HG02885 (cell line): ENCODE measurements at regions not wholly inside any gene's neighbourhood (a gene's known extent, or its start where the extent isn't known, plus 50 kb on each side); places are given as distances from the start of the nearest gene placed in this dataset.

Experiments
- ATAC-seq: cut with Tn5 transposase; IDR thresholded peaks from one replicate; pipeline ENCODE4 v1.9.1; 2021; ENCODE audit warnings: mild to moderate bottlenecking; ENCODE audit not compliant: unreplicated experiment, poor library complexity

DNA sequence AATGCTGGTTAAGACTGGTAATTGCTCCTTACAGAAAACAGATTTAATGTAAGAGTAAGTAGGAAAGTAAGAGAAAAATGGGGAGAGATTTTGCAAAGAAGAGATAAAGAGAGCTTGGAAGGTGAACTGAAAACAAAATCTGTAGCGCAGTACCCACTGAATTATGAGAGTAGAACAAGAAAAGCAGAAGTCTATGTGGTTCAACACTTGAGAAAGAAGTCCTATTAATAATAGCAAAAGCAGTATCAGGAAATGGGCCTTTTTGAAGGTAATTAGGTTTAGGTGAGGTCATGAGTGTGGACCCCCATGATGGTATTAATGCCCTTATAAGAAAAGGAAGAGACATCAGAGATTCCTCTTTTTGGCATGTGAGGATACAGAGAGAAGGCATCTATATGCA lies 460.6 kb downstream of the CETN3 start:
- peak; percentile 67 for ATAC-seq

DNA sequence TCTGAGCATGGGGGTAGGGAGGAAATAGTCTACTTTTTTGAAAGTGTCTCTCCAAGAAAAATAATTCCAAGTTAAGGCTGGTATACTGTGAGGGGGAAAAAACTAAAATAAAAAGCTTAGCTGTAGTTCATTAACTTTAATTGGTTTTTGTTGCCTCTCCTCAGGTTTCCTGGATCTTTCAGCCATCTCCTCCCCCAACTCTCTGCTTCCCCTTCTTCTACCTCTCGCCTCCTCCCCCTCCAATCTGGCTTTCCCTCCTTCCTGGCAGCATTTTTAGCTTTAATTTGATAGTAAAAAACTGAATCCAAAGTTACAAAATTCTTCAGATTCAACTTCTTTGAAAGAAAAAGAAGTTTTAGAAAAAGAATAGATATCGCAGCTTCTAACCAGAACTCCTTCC lies 462.6 kb downstream of the CETN3 start:
- no peak for ATAC-seq

DNA sequence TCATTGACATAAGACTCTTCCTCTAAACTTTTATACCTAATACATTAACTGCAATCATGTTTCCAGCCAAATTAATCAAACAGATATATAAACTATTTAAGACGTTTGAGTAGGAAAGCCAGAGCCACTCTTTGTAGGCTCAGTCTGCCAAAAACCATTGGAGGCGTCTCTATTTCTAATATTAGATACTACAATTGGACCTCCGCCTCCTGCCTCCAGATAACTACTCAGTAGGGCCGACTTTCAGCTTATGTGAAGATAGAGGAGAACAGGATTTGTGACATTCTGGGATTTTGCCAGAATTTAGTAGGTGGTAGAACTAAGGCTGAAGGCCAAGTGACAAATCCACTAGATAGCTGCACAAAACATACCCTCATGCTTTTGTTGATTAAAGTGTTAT lies 463.0 kb downstream of the CETN3 start:
- no peak for ATAC-seq

DNA sequence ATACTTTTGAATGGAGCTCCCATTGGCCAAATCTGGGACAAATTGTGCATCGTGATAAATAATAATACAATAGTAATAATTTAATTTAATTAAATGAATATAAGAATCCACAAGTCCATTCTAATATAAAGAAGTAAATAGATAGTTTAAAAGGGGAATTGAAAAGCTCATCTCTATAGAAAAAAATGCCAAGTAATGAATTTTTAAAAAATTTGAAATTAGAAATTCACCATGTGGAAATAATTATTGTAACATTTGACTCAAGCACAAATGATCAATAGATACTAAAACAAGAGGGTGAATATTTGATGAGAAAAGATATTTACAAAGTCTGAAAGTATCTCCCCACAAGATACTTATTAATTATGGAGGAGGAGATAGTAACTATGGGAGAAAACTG lies 467.4 kb downstream of the CETN3 start:
- ATAC-seq = no peak

DNA sequence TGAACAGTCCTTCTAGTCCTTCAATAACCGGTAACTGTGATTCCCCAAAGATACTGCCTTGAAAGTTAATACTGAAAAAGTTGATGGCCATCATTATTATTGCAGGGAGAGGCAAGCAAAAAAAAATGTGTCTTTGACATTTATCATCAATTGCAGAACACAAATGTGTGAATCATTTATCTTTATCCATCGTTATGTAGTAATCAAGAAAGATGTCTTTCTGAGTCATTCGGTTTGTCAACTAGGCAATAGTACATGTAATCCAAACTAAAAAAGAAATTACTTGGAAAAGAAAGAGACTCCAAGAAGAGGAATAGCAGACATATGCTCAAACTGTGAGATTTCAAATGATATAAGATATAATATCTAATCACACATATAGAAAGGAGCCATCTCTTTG lies 473.0 kb downstream of the CETN3 start:
- ATAC-seq = no peak

DNA sequence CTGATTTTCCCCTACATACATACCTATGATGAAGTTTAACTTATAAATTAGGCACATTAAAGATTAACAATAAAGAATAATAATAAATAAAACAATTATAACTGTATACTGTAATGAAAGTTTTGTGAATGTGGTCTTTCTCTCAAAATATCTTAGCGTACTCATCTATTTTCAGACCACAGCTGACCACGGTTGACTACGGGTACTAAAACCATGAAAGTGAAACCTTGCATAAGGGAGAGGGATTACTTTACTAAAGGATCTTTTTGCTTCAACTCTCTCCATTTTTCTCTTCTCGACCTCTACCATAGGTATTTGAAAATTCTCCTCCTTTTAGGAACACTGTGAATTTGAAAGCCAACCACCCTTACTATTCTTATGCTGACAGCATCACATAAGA lies 475.5 kb downstream of the CETN3 start:
- peak; percentile 40 for ATAC-seq

DNA sequence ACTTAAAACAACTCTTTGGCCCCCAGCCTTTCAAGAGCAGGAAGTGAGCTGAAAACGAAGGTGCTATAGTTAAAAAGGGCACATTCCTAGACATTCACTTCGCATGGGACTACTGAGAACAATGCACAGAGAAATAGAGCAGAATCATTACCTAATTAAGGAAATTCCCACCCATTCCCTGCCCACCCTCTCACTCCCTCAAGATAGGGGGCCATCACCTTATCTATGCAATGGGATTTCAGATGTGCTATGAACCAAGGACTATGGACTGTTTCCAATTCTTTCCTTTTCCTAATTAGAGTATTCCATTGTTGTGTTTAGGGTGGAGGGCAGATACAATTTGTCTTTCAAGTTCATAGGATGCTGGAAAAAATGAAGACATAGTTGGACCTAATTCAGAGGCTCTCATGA lies 476.8 kb downstream of the CETN3 start:
- ATAC-seq = no peak

DNA sequence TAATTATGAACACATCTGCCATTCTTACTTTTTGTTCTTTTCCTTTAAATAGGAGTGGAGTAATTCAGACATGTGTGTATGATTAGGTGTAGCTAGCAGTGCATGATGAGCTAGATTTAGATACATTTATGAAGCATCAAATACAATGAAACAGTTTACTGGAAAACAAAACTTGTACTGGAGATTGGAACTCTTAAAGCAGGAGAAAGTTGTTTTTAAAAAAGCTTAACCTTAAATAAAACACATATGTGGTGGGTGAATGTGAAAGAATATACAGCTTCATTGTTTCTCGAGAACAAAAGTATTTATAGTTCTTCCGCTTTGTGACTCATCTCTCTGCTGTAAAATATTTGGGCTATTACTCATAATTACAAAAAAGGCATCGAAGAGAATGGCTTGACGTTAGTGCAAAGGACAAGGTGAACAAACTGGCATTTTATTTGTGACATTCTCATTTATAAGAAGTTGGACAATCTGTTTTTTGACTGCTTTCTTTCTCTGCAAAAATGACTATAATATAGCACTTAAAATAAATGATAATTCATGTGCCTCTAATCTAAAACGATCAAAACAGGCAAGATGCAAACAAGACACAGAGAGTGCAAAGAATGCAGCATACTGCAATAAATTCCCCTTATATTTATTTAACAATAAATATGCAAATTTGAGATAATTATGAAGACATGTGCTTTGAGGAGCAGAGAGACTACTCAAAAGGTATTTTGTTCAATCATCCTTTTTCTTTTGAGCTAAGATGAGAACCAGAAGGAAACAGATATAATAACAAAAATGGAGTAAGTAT lies 478.8 kb downstream of the CETN3 start:
- ATAC-seq = peak; percentile 69

DNA sequence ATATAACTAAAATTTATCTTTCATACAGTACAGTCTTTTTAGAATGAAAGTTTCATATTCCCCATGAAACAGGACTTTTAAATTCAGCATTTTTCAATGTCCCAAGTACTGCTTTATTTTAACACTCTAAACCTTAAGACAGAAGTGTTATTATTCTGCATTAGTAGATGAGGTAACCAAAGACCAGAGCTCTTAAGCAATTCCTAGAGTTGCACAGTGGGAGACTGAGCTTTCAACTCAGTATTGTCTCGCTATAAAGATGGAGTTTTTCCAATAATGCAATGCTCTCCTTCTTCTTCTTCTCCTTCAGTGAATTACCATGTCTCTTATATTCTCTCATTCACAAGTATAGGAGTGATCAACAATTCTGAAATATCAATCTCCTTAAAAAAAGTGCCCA lies 479.7 kb downstream of the CETN3 start:
- no peak for ATAC-seq

DNA sequence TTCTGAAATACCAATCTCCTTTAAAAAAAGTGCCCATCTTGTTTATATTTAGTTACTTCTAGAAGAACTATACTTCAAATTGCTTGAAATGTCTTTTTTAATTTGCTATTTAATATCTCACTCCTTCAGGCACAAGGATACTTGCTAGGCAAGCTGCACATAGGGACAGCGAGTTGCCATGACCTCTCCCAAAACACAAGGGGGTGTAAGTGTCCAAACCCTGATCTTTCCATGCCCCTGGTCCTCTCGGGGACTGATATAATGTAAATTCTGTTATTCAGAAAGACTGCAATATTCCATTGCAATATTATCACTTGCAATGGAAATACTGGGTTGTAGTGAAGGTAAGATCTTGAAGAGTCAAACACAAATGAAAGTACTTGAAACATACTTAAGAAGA lies 480.4 kb downstream of the CETN3 start:
- ATAC-seq = no peak

DNA sequence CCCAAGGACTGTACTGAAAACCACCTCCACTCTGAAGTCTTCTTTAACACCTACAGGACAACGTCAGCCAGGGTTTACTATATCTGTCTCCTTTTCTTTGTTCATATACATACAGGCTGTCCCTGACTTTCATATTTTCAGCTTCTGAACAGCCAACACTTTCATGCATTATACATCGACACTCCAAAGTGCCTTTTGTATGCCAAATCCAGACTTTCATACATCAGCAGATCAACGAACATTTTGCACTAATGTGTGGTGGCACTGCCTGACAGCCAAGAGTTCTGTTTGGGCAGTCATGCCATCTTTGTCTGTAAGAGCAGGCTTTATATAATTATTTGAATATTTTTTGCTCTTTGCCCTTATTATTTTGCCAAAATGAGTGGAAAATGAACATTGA lies 487.4 kb downstream of the CETN3 start:
- ATAC-seq = no peak

DNA sequence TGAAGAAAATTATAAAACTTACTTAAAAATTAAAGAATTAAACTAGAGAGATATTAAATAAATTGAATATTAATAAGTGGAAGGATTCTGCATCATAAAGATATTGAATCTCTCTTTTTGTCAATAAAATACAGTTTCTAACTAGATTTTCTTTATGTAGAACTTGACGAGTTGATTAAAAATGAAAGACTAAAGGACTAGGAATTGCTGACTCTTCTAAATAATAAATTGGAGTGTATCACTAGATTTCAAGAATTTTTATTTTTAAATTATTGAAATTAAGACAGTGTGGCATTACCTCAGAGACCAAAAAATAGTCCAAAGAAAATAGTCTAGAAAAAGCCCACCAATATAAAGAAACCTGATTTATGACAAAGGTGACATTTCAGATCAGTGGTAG lies 492.4 kb downstream of the CETN3 start:
- ATAC-seq = no peak

DNA sequence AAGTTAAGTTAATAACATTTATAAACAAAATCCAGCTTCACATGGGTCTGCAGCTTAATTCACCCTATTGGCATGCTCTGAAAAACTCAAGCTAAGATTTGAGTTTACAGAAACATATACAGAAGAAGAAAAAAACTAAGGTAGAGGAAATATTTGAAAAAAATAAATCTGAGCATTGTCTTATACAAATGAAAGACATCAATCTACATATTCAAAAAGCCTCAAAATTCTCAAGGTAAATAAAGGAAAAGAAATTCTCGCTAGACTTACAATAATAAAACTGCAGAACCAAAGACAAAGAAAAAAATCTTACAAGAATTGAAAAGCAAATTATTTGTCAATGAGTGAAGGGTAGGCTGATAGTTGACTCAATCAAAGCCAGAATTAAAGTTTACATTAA lies 493.4 kb downstream of the CETN3 start:
- no peak for ATAC-seq

DNA sequence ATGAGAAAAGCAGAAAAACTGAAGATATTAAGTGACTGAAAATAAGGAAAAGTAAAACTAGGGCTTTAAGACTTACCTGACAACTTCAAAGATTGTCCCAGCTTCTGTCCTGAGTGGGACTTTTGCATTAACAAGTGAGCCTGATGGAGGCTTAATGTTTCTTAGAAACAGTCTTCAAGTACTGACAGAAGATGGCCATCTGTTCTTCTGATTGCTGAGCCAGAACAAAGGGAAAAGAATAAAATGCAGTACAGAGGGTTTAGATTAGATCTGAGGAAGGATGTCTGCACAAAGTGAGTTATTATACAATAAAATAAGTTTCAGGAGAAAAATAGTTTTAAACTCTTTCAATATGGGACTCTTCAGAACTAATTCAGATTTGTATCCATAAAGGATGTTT lies 500.7 kb downstream of the CETN3 start:
- ATAC-seq = no peak

DNA sequence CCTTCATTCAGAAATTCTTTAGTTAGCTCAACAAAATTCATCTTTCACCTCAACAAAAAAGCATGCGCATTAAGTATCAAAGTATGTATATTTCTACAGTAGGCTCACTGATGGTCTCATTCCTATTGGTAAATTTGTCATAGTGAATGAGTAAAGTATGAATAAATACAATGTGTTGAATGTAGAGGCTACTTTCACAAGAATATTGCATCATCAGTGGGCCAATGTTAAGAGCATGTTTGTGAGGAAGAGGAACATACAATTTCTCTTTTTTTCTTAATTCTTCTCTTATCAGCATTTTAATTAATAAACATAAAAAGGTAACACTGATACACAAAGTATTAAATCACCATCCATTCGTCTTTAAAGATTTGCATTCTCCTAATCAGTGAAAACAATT lies 505.1 kb downstream of the CETN3 start:
- no peak for ATAC-seq

DNA sequence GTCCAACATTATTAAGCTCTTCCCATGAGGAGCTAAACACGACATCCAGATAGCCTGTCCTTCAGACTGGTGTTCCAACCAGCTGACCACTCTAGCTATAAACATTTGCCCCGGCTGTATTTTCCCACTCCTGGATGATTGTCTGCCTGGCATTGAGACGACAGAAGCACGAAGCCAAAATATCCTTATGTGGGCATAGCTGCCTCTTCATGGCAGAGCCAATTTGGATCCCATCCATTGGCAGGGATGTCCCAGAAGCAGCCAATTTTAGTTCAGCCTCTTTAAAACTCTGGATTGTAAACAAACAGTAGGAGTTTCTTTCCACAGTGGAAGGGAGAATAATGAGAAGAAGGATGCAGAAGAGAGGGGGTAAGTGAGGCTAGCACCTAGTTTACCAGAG lies 507.6 kb downstream of the CETN3 start:
- ATAC-seq = no peak

DNA sequence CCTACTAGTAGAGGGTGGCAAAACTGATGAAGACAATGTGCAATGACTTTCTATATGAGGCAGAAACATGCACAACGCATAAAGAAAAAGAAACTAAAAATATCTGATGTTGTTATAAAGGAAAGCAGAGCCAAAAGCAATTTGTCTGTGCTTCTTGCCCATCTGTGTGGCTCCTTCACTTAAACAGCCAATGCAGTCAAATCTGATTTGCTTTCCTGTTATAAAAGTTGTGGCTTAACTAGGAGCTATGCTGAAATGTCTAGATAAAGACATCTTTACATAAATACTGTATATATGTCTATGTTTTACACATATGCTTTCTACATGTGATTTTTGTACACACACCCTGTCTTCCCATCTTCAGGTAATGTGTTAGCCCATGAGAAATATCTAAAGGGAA lies 508.2 kb downstream of the CETN3 start:
- ATAC-seq = no peak

DNA sequence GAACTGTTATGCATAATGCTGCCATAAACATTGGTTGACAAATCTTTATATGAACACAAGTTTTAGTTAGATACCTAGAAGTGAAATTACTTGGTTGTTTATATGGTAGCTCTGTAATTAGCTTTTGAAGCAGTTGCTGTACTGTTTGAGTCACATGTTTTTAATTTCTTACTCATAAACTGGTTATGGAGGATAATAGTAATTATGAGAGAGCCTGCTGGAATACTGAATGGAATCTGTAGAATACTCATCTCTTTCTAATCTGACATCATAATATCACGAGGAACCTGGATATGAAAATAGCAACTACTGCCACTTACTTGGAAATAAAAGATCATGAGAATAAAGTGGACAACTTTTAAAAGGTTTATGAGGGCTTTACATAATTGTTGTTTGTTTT lies 509.2 kb downstream of the CETN3 start:
- ATAC-seq = no peak

DNA sequence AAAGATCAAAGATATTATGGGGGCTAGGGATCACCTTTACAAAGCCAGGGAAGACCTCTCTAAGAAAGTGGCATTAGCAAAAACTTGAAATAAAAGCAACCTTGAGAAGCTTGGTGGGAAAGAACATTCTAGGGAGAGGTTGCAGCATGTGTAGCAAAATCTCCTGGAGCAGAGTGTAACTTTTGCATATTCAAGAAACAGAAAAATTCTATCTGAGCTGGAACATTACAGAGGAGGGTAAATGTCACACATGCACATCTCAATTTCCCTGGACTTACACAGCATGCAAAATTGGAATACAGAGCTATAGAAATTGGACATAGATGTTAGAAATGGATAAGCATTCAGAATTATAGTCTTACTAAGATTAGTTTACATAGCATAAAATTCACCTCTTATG lies 510.0 kb downstream of the CETN3 start:
- ATAC-seq = no peak

DNA sequence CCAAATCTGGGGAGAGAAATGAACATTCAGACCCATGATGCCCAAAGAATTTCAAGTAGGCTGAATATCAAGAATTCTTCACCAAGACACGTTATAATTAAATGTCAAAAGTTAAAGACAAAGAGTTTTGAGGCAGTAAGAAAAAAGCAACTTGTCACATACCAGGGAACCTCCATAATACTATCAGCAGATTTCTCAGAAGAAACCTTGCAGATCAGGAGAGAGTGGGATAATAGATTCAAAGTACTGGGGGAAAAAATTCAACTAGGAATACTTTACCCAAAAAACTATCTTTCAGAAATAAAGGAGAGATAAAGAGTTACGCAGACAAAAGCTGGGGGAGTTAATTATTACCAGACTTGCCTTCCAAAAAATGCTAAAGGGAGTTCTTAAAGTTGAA lies 516.0 kb downstream of the CETN3 start:
- ATAC-seq = no peak

DNA sequence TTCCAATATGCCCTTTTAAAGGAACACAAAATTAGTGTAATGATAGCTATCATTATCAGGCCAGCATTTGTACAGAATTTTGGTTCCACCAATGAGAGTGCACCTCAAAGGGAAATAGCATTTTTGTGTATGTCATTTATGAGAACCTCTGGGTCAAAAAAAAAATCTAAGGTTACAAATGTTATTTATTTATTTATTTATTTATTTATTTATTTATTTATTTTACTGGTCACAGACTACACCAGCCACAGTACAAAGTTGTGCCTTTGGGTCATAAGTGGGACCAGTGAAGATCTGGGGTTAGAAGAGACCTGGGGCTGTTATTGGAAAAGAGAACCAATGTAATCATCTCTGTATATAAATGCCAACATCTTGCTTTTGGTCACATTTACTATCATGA lies 523.9 kb downstream of the CETN3 start:
- no peak for ATAC-seq

DNA sequence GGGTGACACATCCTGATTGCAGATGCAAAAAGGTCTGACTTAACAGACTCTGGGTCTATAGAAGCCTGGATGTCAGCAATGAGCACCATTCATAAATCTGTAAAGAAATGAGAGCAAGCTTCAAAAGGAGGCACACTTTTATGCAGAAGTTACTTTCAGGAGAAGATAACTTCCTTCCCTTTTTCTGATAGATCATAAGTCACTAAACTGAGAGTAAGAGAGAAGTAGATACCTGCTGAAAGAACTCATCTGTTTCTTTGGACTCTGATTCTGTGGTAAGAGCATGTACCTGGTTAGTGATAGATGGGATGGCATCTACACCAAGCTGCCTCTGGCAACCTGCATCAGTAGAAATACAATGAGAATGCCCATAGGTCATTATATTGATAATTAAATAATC lies 525.6 kb downstream of the CETN3 start:
- no peak for ATAC-seq
